Stimulated activated naive B cell treated with anti-CD40 and anti-IgM and Interleukin-4, amounts not matched to agents 10 μg/mL and 1 μg/mL and 100 μg/mL, for 72 hours (primary cell): ENCODE measurements at regions not wholly inside any gene's neighbourhood (a gene's known extent, or its start where the extent isn't known, plus 50 kb on each side); places are given as distances from the start of the nearest gene placed in this dataset.
"Not testable (repeated sequence)": the region's sequence is repeated elsewhere in the genome, so short reads cannot be mapped to it uniquely, and the experiment has no call there.

Source experiments
- ATAC-seq, 2 donors: fragments of 150-1000 bp; cut with Tn5 transposase; replicated peaks; 2 replicates each; pipeline ENCODE4 v1.10.0; 2021; ENCODE audit warnings: moderate library complexity in 1 of 2
- DNase-seq: peaks from one replicate; pipeline ENCODE4 v3.0.0; 2021
- H3K27ac Mint-ChIP-seq: one replicate; pipeline ENCODE4 v1.8.0; 2022; ENCODE audit warnings: mild to moderate bottlenecking, mixed read lengths
- H3K27me3 Mint-ChIP-seq, 2 donors: one replicate each; pipeline ENCODE4 v1.8.0; 2022; ENCODE audit warnings: mixed read lengths in 2 of 2
- H3K36me3 Mint-ChIP-seq, 2 donors: one replicate each; pipeline ENCODE4 v1.8.0; 2022; ENCODE audit warnings: mixed read lengths in 2 of 2, mild to moderate bottlenecking in 1 of 2
- H3K4me1 Mint-ChIP-seq, 2 donors: one replicate each; pipeline ENCODE4 v1.8.0; 2022; ENCODE audit warnings: mixed read lengths in 2 of 2, mild to moderate bottlenecking in 1 of 2
- H3K4me3 Mint-ChIP-seq, 2 donors: one replicate each; pipeline ENCODE4 v1.8.0; 2022; ENCODE audit warnings: mild to moderate bottlenecking in 2 of 2, mixed read lengths in 2 of 2, moderate library complexity in 1 of 2
- H3K9me3 Mint-ChIP-seq, 2 donors: one replicate each; pipeline ENCODE4 v1.8.0; 2022; ENCODE audit warnings: mixed read lengths in 2 of 2, mild to moderate bottlenecking in 1 of 2

DNA sequence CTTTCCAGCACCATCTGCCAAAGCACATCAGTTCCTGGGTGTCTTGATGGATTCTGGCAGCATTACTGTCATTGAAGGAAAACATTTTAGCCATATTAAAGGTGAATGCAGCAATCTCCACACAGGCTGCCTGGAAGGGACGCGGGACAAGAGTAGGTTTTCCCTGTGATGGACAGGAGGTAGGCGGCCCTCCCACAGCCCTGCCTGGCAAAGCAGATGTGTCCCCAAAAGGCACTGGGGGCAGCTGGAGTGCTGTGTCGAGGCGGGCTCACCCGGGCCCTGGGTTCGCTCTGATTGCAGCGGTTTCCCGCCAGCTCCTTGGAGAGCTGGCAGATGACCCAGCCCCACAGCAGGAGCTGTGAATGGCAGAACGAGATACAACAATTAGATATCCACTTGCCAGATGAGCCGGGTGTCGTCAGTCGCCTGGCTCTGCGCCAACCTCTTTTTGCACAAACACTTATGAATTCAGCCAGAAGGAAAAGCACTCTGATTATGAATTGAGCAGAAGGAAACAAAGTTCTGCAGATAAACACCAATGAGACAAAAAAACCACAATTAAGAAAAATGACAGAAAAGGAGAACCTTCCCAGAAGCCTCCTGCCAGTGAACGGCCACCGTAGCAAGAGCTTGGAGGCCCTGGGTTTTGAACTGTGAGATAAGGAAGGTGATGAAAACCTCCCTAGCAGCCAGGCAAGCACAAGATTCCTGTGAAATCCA, 64.9 kb upstream of the ZNF195 start:
- H3K27me3 Mint-ChIP-seq: peaks cover 30 to 33% of the 10 kb centered on the region in 2 donors
- not testable (repeated sequence) for H3K36me3 Mint-ChIP-seq, H3K4me1 Mint-ChIP-seq, H3K27ac Mint-ChIP-seq, DNase-seq, ATAC-seq, H3K9me3 Mint-ChIP-seq, H3K4me3 Mint-ChIP-seq

DNA sequence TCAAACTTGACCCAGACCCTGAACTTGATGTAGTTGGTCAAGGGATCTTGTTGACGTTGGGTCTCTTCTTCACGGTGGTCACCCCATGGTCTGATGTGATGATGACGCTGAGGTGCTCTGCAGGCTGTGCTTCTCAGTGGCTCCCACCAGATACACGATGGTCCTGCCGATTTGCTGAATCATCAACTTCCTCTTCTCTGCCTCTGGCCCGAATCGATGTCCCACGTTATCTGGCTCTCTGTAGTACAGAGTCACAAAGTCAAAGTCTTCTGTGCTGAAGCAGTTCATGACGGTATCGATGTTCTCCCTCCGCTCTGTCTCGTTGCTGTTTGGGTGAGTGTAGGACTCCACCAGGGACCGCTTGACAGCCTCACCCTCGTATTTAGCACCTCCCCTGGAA, 58.5 kb upstream of the ZNF195 start:
- H3K36me3 Mint-ChIP-seq, ATAC-seq, H3K9me3 Mint-ChIP-seq, H3K4me1 Mint-ChIP-seq, DNase-seq, H3K27ac Mint-ChIP-seq: not testable (repeated sequence)
- H3K27me3 Mint-ChIP-seq: peaks cover 19 to 22% of the 10 kb centered on the region in 2 donors
- peak overlapping the region in 1 of 2 donors; percentile 10 for H3K4me3 Mint-ChIP-seq

- peaks cover 5% of the 10 kb centered on the region in 2 donors for H3K4me1 Mint-ChIP-seq
- H3K27me3 Mint-ChIP-seq: peaks cover 17% of the 10 kb centered on the region in 2 donors
- no peak overlapping the region for H3K4me3 Mint-ChIP-seq
- no peaks in the 10 kb centered on the region for H3K36me3 Mint-ChIP-seq
- no peak overlapping the region for H3K27ac Mint-ChIP-seq
- ATAC-seq (no peak), DNase-seq (no peak)
- H3K9me3 Mint-ChIP-seq: no peaks in the 10 kb centered on the region
Observed at GRCh38 chr11:3434976-3435375, 56.0 kb upstream of the ZNF195 start.

- H3K36me3 Mint-ChIP-seq, DNase-seq, H3K4me3 Mint-ChIP-seq, H3K27ac Mint-ChIP-seq, ATAC-seq, H3K9me3 Mint-ChIP-seq, H3K4me1 Mint-ChIP-seq: not testable (repeated sequence)
- H3K27me3 Mint-ChIP-seq: peaks cover 12 to 26% of the 10 kb centered on the region in 2 donors
Observed at GRCh38 chr11:3429191-3429590, 50.2 kb upstream of the ZNF195 start.
